GM23338 (cell line): ENCODE measurements at regions not wholly inside any gene's neighbourhood (a gene's known extent, or its start where the extent isn't known, plus 50 kb on each side); places are given as distances from the start of the nearest gene placed in this dataset.

Experiments
- ATAC-seq: fragments of 200-7000 bp; cut with Tn5 transposase; 3 replicates; pipeline ENCODE4 v1.9.1; 2020
- DNase-seq: peaks from one replicate; pipeline ENCODE4 v3.0.0-alpha.2; 2015; ENCODE audit warnings: low spot score
- H2AFZ ChIP-seq: fragments of 200-600 bp; sonication (generic); 2 replicates; pipeline ENCODE4 v1.8.0; 2016; ENCODE audit warnings: antibody characterized with exemption, mild to moderate bottlenecking, moderate library complexity
- H3F3A ChIP-seq: fragments of 200-600 bp; sonication (generic); replicated peaks from 2 replicates; pipeline ENCODE4 v1.8.0; 2017; ENCODE audit warnings: antibody characterized with exemption, mixed run types, low read depth
- H3K27ac ChIP-seq: fragments of 200-600 bp; sonication (generic); 2 replicates; pipeline ENCODE4 v1.6.1; 2016; ENCODE audit warnings: low read depth
- H3K27me3 ChIP-seq: fragments of 200-600 bp; sonication (generic); 2 replicates; pipeline ENCODE4 v1.8.0; 2016; ENCODE audit warnings: mild to moderate bottlenecking, mixed run types, moderate library complexity; ENCODE audit not compliant: insufficient read depth
- H3K36me3 ChIP-seq: fragments of 200-600 bp; sonication (generic); 2 replicates; pipeline ENCODE4 v1.8.0; 2016; ENCODE audit warnings: mild to moderate bottlenecking; ENCODE audit not compliant: insufficient read depth
- H3K4me1 ChIP-seq: fragments of 200-600 bp; sonication (generic); 2 replicates; pipeline ENCODE4 v1.8.0; 2016; ENCODE audit warnings: mild to moderate bottlenecking, moderate library complexity; ENCODE audit not compliant: insufficient read depth
- H3K4me2 ChIP-seq: fragments of 200-600 bp; sonication (generic); 2 replicates; pipeline ENCODE4 v1.7.1; 2017; ENCODE audit warnings: mixed run types
- H3K4me3 ChIP-seq: fragments of 200-600 bp; sonication (generic); 2 replicates; pipeline ENCODE4 v1.6.1; 2016; ENCODE audit warnings: mixed run types
- H3K79me2 ChIP-seq: fragments of 200-600 bp; sonication (generic); replicated peaks from 2 replicates; pipeline ENCODE4 v1.8.0; 2017; ENCODE audit warnings: mild to moderate bottlenecking; ENCODE audit not compliant: insufficient read depth
- H3K9me2 ChIP-seq: fragments of 200-600 bp; sonication (generic); 2 replicates; pipeline ENCODE4 v1.8.0; 2017; ENCODE audit not compliant: insufficient read depth
- H4K20me1 ChIP-seq: fragments of 200-600 bp; sonication (generic); replicated peaks from 2 replicates; pipeline ENCODE4 v1.8.0; 2017; ENCODE audit warnings: mild to moderate bottlenecking; ENCODE audit not compliant: insufficient read depth
- H3K27ac Mint-ChIP-seq: 2 replicates; pipeline ENCODE4 v1.8.0; 2020; ENCODE audit warnings: inconsistent platforms, mild to moderate bottlenecking, moderate library complexity, mixed read lengths
- H3K27me3 Mint-ChIP-seq: 3 replicates; pipeline ENCODE4 v1.8.0; 2022; ENCODE audit warnings: low read depth, mild to moderate bottlenecking, moderate library complexity, mixed read lengths, inconsistent platforms; ENCODE audit not compliant: insufficient read depth, poor library complexity
- H3K36me3 Mint-ChIP-seq: 3 replicates; pipeline ENCODE4 v1.8.0; 2021; ENCODE audit warnings: low read depth, mild to moderate bottlenecking, inconsistent platforms, moderate library complexity, mixed read lengths
- H3K4me1 Mint-ChIP-seq: 3 replicates; pipeline ENCODE4 v1.8.0; 2020; ENCODE audit warnings: mild to moderate bottlenecking, inconsistent platforms, mixed read lengths
- H3K4me3 Mint-ChIP-seq: 3 replicates; pipeline ENCODE4 v1.8.0; 2021; ENCODE audit warnings: moderate library complexity, mild to moderate bottlenecking, inconsistent platforms, mixed read lengths
- H3K9me3 Mint-ChIP-seq: 3 replicates; pipeline ENCODE4 v1.8.0; 2020; ENCODE audit warnings: moderate library complexity, mild to moderate bottlenecking, inconsistent platforms, mixed read lengths
- CTCF ChIP-seq, 2 experiments: fragments of 200-600 bp in 1 of 2; sonication (generic) in 1 of 2; conservative IDR thresholded peaks; 2 replicates each; pipeline versions ENCODE4 v1.5.1 to v1.6.1; 2016 to 2017; ENCODE audit warnings: antibody characterized with exemption in 2 of 2, low read depth in 2 of 2, mild to moderate bottlenecking in 2 of 2, moderate library complexity in 1 of 2
- REST ChIP-seq: IDR thresholded peaks from one replicate; pipeline ENCODE4 v1.6.1; 2018; ENCODE audit warnings: antibody characterized with exemption; ENCODE audit not compliant: unreplicated experiment
- ZNF331 ChIP-seq: fragments of 250-450 bp; sonication (Bioruptor Pico); IDR thresholded peaks from 2 replicates; pipeline ENCODE4 v1.5.0; 2020; ENCODE audit warnings: low read depth, mild to moderate bottlenecking, moderate library complexity
- ZNF462 ChIP-seq: fragments of 250-450 bp; sonication (Bioruptor Pico); IDR thresholded peaks from 2 replicates; pipeline ENCODE4 v1.5.0; 2020; ENCODE audit warnings: mild to moderate bottlenecking, moderate library complexity

- no peaks in the 10 kb centered on the region for H4K20me1 ChIP-seq
- Mint-ChIP-seq H3K27ac (no peak overlapping the region), H3K9me3 (no peaks in the 10 kb centered on the region; the same call in 2 of the 3 replicates), H3K4me3 (no peak overlapping the region), H3K36me3 (no peaks in the 10 kb centered on the region), H3K27me3 (no peaks in the 10 kb centered on the region), H3K4me1 (no peaks in the 10 kb centered on the region)
- H3K9me2 ChIP-seq, result 0 out of 2 replicates have a peak, but pooled peaks cover 3% of the 10 kb centered on the region
- H3K4me2 ChIP-seq, result no peak overlapping the region
- H3F3A ChIP-seq, result no peaks in the 10 kb centered on the region
- H3K4me1 ChIP-seq, result no peaks in the 10 kb centered on the region
- no peaks in the 10 kb centered on the region for H3K27me3 ChIP-seq
- TF ChIP-seq ZNF462 (CRISPR knock-in tag) (no peak), CTCF (conservative IDR thresholded peaks at IDR 0.05; ENCODE audit: low read depth in 2 of 2) (no peak), ZNF331 (no peak), REST (no peak)
- no peaks in the 10 kb centered on the region for H3K79me2 ChIP-seq
- H3K27ac ChIP-seq, result no peak overlapping the region
- H3K4me3 ChIP-seq, result no peak overlapping the region
- H3K36me3 ChIP-seq, result no peaks in the 10 kb centered on the region
- H2AFZ ChIP-seq, result no peak overlapping the region
- ATAC-seq, result no peak
- DNase-seq, result no peak
These were observed 407.1 kb downstream of the MED10 start for GRCh38 chr5:5971203-5971602.
